Mucosa of rectum (tissue), 2 donors: ENCODE measurements at regions not wholly inside any gene's neighbourhood (a gene's known extent, or its start where the extent isn't known, plus 50 kb on each side); places are given as distances from the start of the nearest gene placed in this dataset.

Source experiments
- H3K27ac ChIP-seq, 2 donors: one replicate each; pipeline ENCODE4 v1.7.0; 2013; ENCODE audit warnings: inconsistent platforms in 2 of 2, low read depth in 2 of 2, low read length in 2 of 2
- H3K27me3 ChIP-seq, 2 donors: one replicate each; pipeline ENCODE4 v1.7.0; 2013; ENCODE audit warnings: low read length in 2 of 2; ENCODE audit not compliant: control insufficient read depth in 2 of 2, insufficient read depth in 2 of 2
- H3K36me3 ChIP-seq, 2 donors: one replicate each; pipeline ENCODE4 v1.7.0; 2013; ENCODE audit warnings: low read length in 2 of 2; ENCODE audit not compliant: control insufficient read depth in 2 of 2, insufficient read depth in 2 of 2
- H3K4me1 ChIP-seq, 2 donors: one replicate each; pipeline ENCODE4 v1.7.0; 2013; ENCODE audit warnings: low read length in 2 of 2, mild to moderate bottlenecking in 1 of 2; ENCODE audit not compliant: control insufficient read depth in 2 of 2, insufficient read depth in 2 of 2
- H3K4me3 ChIP-seq, 2 donors: one replicate each; pipeline ENCODE4 v1.7.0; 2013; ENCODE audit warnings: low read length in 2 of 2
- H3K9ac ChIP-seq, 2 donors: one replicate each; pipeline ENCODE4 v1.7.0; 2013; ENCODE audit warnings: low read length in 2 of 2, low read depth in 1 of 2, mild to moderate bottlenecking in 1 of 2
- H3K9me3 ChIP-seq, 2 donors: one replicate each; pipeline ENCODE4 v1.7.0; 2013; ENCODE audit warnings: low read length in 2 of 2; ENCODE audit not compliant: control insufficient read depth in 2 of 2
- donor health status: healthy.
- donor health status: Normal muscosa, but diverticular disease.

DNA sequence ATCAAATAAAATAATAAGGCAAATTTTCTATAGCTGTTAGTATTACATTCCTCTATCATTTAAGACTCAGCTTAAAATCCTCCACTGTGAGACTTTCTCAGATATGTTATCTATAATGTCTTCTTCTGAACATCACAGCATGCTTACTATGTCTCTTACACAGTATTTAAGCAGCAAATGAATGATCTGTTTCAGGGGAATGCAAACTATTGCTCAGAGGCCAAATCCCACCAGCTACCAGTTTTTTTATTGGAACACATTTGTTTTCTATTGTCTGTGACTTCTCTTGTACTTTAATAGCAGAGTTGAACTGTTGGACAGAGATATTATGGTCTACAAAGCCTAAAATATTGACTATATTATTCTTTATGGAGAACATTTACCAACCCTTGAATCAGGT lies 59.6 kb downstream of the C3orf38 start:
- H3K9ac ChIP-seq: no peak overlapping the region
- no peaks in the 10 kb centered on the region for H3K27me3 ChIP-seq
- H3K36me3 ChIP-seq: no peaks in the 10 kb centered on the region
- no peak overlapping the region for H3K4me3 ChIP-seq
- no peaks in the 10 kb centered on the region for H3K4me1 ChIP-seq
- H3K9me3 ChIP-seq: no peaks in the 10 kb centered on the region
- H3K27ac ChIP-seq: no peak overlapping the region

DNA sequence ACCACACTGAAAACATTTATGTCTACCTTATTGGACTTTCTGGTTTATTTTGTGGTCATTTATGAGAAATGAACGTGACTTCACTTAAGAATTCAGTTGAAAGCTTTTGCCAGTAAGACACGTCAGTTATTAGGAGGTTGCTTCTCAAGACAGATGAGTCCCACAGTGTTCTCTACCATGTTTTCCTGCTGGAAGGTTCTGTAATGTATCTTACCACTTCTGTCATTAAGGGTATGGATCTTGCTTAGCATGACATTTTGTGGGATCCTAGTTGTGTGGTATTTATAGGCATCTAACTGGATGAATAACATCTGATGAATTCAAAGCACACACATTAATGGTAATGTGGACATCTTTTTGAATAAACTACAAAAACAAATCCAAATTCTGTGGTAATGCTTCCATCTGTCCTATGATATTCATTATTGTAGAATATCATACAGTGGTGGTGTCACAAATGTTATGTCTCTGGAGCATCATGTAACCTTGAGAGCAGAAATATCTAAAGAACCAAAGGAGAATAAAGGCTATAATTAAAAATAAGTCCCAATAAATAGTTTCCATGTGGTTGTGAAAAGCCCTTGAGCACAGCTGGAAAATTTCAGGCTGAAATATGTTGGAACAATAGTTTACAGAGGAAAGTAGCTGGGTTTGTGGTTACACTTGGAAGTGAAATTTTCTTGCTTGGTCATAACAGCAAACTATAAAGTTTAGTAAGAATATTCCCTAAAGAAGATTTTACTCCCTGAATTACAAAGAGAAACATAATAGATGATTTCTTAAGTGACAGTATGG lies 61.5 kb downstream of the C3orf38 start:
- no peaks in the 10 kb centered on the region for H3K36me3 ChIP-seq
- no peak overlapping the region for H3K27ac ChIP-seq
- no peaks in the 10 kb centered on the region for H3K9me3 ChIP-seq
- no peak overlapping the region for H3K4me3 ChIP-seq
- no peaks in the 10 kb centered on the region for H3K4me1 ChIP-seq
- H3K27me3 ChIP-seq: no peaks in the 10 kb centered on the region
- H3K9ac ChIP-seq: no peak overlapping the region

DNA sequence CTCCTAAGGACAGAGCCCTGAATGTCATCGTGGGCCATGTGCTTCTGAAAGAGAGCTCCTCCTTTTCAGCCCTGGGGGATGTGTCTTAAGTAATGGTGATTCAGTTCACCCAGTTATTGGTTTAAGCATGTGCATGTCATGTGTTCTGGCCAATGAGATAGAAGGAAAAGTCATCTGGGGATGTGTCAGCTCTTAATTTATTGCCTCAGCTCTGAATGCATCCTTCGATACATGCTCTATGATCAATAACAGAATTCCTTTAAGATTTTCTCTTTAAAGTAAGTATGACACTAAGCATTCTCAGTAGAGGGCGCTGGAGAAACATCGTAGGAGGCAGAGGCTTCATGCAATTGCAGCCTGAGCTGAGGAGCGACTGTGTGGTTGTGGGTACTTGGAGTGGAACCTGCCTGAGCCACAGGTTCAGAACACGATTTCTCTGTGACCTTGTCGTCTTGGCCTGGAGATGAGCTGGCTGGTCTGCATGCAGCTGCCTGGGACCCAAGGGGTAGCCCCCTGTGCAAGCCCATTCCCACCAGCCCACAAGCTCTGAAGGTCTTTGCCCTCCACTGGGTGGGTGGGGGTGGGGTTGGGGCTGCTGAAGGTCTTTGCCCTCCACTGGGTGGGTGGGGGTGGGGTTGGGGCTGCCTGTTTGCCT lies 69.5 kb downstream of the C3orf38 start:
- Histone ChIP-seq H3K27ac (no peak overlapping the region), H3K9me3 (no peaks in the 10 kb centered on the region), H3K9ac (no peak overlapping the region), H3K36me3 (no peaks in the 10 kb centered on the region), H3K27me3 (no peaks in the 10 kb centered on the region), H3K4me1 (no peaks in the 10 kb centered on the region), H3K4me3 (no peak overlapping the region)

DNA sequence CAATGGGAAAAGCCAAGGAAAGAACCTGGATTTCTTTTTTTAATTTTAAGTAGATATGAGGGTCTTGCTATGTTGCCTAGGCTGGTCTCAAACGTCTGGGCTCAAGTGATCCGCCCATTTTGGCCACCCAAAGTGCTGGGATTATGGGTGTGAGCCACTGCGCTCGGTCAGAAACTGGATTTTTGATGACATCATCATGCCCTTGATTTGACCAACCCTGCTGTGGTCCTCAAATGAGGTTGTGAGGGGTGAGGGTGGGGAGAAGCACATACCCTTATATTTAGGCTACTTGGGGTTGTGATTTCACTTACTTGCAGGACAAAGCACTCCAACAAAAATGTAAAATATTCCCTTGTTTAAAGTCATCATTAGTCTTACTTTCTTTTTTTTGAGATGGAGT lies 70.4 kb downstream of the C3orf38 start:
- Histone ChIP-seq H3K36me3 (no peaks in the 10 kb centered on the region), H3K4me3 (no peak overlapping the region), H3K9ac (no peak overlapping the region), H3K27me3 (no peaks in the 10 kb centered on the region), H3K4me1 (no peaks in the 10 kb centered on the region), H3K27ac (no peak overlapping the region), H3K9me3 (no peaks in the 10 kb centered on the region)

DNA sequence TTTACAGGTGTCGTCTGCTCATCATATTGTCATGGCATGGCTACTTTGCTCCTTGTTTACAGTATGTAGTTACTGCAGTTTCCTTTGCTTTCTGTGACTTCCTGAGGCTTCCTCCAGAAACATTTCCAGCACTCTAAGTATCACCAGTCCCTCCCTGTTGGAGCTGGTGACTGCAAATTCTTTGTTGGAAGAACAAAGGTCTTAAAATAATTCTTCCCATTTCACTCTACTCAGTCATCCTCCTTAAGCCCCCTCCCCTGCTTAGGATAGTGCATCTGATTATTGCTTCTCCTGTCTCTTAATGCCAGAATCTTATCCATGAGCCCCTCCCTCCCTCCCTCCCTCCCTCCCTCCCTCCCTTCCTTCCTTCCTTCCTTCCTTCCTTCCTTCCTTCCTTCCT lies 72.0 kb downstream of the C3orf38 start:
- no peak overlapping the region for H3K27ac ChIP-seq
- no peak overlapping the region for H3K9ac ChIP-seq
- H3K27me3 ChIP-seq: no peaks in the 10 kb centered on the region
- H3K4me3 ChIP-seq: no peak overlapping the region
- H3K36me3 ChIP-seq: no peaks in the 10 kb centered on the region
- H3K4me1 ChIP-seq: no peaks in the 10 kb centered on the region
- H3K9me3 ChIP-seq: no peaks in the 10 kb centered on the region

DNA sequence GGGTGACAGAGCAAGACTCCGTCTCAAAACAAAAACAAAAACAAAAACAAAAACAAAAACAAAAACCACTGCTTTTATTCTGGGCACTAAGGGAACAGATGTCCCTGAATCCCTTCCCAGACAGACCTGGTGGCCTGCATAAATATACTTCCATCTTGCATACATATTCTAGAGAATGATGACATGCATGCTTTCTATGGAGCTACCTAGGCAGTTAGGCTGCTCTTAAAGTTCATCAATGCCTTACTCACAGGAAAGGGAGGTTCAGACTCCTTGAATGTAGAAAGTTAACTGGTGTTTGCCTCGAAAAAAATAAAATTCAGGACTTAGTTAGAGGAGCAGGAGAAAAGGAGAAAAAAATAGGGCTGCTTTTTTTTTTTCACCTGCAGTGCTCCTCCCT lies 72.6 kb downstream of the C3orf38 start:
- Histone ChIP-seq H3K9ac (no peak overlapping the region), H3K9me3 (no peaks in the 10 kb centered on the region), H3K4me3 (no peak overlapping the region), H3K36me3 (no peaks in the 10 kb centered on the region), H3K27ac (no peak overlapping the region), H3K4me1 (no peaks in the 10 kb centered on the region), H3K27me3 (no peaks in the 10 kb centered on the region)

DNA sequence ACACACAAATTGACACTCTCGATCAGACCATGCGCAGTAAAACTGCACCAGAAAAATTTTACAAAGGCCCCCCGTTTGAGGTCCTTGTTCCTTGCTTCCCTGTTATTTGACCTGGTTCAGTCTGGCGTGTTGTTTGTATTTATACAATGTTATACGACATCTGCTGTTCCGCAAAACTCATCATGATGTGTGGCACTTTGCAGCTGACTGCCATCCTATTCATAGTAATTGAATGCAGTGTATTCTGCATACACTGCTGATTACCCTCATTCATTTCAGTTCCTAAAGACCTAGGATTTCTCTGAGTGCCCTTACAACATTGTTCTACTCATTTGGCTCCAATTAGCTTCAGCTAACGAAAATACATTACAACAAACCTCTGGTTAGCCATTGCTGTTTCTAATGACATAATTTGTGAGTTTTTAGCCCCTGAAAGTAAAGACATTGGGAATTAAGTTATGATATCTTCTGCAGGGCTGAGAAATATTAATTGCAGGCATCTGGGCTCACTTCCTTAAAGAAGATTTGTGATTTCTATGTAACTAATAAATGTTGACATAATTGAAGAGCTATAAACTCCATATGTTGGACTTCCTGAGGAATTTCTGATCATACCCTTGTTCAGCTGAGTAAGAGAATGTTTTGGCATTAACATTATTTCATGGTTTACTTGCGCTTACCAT lies 75.7 kb downstream of the C3orf38 start:
- Histone ChIP-seq H3K9me3 (no peaks in the 10 kb centered on the region), H3K4me3 (no peak overlapping the region), H3K36me3 (no peaks in the 10 kb centered on the region), H3K9ac (no peak overlapping the region), H3K27ac (no peak overlapping the region), H3K4me1 (no peaks in the 10 kb centered on the region), H3K27me3 (no peaks in the 10 kb centered on the region)

DNA sequence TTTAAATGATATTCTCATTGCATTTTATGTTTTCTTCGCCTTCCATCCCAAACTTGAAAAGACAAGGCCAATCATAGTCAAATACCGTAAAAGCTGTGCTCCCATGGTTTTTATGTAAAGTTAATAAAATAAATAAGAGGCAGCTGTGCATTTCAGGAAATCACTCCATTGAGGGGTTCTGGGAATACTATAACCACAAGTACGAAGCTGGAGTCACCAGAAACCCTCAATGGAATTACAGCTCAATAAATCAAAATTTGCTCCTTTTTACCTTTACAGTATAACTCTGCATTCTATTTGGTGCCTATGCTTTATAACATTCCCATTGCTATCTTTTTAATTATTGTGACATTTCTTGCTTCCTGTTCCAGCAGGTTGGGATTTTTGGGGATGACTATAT lies 77.2 kb downstream of the C3orf38 start:
- Histone ChIP-seq H3K36me3 (no peaks in the 10 kb centered on the region), H3K4me1 (no peaks in the 10 kb centered on the region), H3K27me3 (no peaks in the 10 kb centered on the region), H3K27ac (no peak overlapping the region), H3K9ac (no peak overlapping the region), H3K9me3 (no peaks in the 10 kb centered on the region), H3K4me3 (no peak overlapping the region)

DNA sequence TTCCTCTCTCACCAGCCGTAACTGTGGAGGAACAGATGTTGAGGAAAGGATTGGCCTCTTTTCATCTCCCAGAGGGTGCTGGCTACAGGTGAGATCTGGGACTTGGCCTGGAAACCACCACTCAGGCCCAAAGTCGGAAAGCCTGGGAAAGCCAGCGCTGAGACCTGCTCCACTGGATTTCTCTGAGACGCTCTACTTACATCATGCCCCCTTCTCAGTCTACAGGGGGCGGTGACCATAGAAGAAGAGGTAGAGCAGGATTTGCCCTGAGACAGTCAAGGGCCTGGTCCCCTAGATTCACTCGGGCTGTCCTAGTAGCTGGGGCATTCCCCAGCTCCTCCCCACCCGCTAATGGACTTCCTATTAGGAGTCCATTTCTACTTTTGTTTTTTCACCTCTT lies 80.9 kb downstream of the C3orf38 start:
- Histone ChIP-seq H3K4me1 (no peaks in the 10 kb centered on the region), H3K9me3 (no peaks in the 10 kb centered on the region), H3K27ac (no peak overlapping the region), H3K36me3 (no peaks in the 10 kb centered on the region), H3K4me3 (no peak overlapping the region), H3K9ac (no peak overlapping the region), H3K27me3 (no peaks in the 10 kb centered on the region)

DNA sequence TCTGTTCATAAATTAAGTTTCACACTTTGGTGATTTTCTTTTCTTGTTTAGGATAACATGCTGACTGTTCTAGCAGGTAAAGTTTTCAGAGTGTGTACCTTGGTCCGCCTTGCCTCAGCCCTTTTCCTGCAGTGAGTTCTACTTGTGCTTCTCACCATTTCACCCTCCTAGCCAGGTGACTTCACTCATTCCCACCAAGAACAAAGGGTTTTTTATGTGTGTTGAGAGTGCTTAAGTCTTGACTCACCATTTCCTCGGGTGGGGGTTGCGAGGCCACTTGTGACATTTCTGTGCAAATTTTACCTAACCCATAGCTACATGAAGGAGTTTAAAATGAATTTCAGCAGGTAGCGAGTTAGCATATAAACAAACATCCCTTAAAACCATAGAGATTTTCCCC lies 81.4 kb downstream of the C3orf38 start:
- H3K9ac ChIP-seq: no peak overlapping the region
- H3K36me3 ChIP-seq: no peaks in the 10 kb centered on the region
- no peak overlapping the region for H3K4me3 ChIP-seq
- no peaks in the 10 kb centered on the region for H3K4me1 ChIP-seq
- no peak overlapping the region for H3K27ac ChIP-seq
- no peaks in the 10 kb centered on the region for H3K9me3 ChIP-seq
- no peaks in the 10 kb centered on the region for H3K27me3 ChIP-seq
